ENCODE measurements at regions not wholly inside any gene's neighbourhood (a gene's known extent, or its start where the extent isn't known, plus 50 kb on each side); places are given as distances from the start of the nearest gene placed in this dataset.

GRCh38 chr2:121124330-121124729 lies 160.7 kb downstream of the TFCP2L1 start:
- H3K4me3 ChIP-seq: no peak overlapping the region
- intact Hi-C loops (cut with DNase I): loop anchor here in 1 of 2 donors (10.0 kb wide), 1 partner anchor 200 kb away; no protein-coding TSS in a partner anchor
- H3K27me3 ChIP-seq (ENCODE audit: insufficient read depth in 3 of 3, low read length in 2 of 3): peaks cover 0 to 2% (median 0%) of the 10 kb centered on the region in 3 donors
- no peaks in the 10 kb centered on the region for H3K4me1 ChIP-seq
- ATAC-seq (no peak), DNase-seq (no peak)
- no peaks in the 10 kb centered on the region for H3K9me3 ChIP-seq
- TF ChIP-seq, protein P1, sequence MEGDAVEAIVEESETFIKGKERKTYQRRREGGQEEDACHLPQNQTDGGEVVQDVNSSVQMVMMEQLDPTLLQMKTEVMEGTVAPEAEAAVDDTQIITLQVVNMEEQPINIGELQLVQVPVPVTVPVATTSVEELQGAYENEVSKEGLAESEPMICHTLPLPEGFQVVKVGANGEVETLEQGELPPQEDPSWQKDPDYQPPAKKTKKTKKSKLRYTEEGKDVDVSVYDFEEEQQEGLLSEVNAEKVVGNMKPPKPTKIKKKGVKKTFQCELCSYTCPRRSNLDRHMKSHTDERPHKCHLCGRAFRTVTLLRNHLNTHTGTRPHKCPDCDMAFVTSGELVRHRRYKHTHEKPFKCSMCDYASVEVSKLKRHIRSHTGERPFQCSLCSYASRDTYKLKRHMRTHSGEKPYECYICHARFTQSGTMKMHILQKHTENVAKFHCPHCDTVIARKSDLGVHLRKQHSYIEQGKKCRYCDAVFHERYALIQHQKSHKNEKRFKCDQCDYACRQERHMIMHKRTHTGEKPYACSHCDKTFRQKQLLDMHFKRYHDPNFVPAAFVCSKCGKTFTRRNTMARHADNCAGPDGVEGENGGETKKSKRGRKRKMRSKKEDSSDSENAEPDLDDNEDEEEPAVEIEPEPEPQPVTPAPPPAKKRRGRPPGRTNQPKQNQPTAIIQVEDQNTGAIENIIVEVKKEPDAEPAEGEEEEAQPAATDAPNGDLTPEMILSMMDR (IDR thresholded peaks at IDR 0.05): no peak
- no peak overlapping the region for H3K27ac ChIP-seq
- no peaks in the 10 kb centered on the region for H3K36me3 ChIP-seq (ENCODE audit: insufficient read depth in 1 of 2, low read depth in 1 of 2)

GRCh38 chr2:121125350-121125749 lies 159.7 kb downstream of the TFCP2L1 start:
- intact Hi-C loops (cut with DNase I): loop anchor here (5.0 to 10.0 kb wide), 2 partner anchors 197 to 199 kb away; no protein-coding TSS in a partner anchor
- Histone ChIP-seq H3K36me3 (ENCODE audit: insufficient read depth in 1 of 2, low read depth in 1 of 2) (no peaks in the 10 kb centered on the region), H3K4me3 (no peak overlapping the region), H3K27ac (no peak overlapping the region), H3K9me3 (no peaks in the 10 kb centered on the region), H3K4me1 (no peaks in the 10 kb centered on the region), H3K27me3 (ENCODE audit: insufficient read depth in 3 of 3, low read length in 2 of 3) (peaks cover 0 to 2% (median 0%) of the 10 kb centered on the region in 3 donors)
- ATAC-seq (no peak), DNase-seq (no peak)
- TF ChIP-seq, protein P1 (IDR thresholded peaks at IDR 0.05): no peak
- WGBS, 3 donors: 45 to 79% (median 61%) methylated on average over 1 of the region's 1 CpG

- intact Hi-C loops (cut with DNase I): loop anchor here (5.0 to 10.0 kb wide), 2 partner anchors 193 to 196 kb away; no protein-coding TSS in a partner anchor
- H3K4me3 ChIP-seq: no peak overlapping the region
- DNase-seq (no peak), ATAC-seq (peak in 2 of 4 donors; percentile 67 to 70)
- no peaks in the 10 kb centered on the region for H3K9me3 ChIP-seq
- H3K27ac ChIP-seq: no peak overlapping the region
- no peaks in the 10 kb centered on the region for H3K4me1 ChIP-seq
- no peaks in the 10 kb centered on the region for H3K36me3 ChIP-seq (ENCODE audit: insufficient read depth in 1 of 2, low read depth in 1 of 2)
- H3K27me3 ChIP-seq (ENCODE audit: insufficient read depth in 3 of 3, low read length in 2 of 3): no peaks in the 10 kb centered on the region
- TF ChIP-seq, protein P1 (IDR thresholded peaks at IDR 0.05): peak; percentile 43
- 70 to 76% (median 74%) methylated on average over 12 of the region's 12 CpGs for WGBS, 3 donors
Measured at GRCh38 chr2:121128741-121129659, 156.0 kb downstream of the TFCP2L1 start.

GRCh38 chr2:121129692-121130091 lies 155.3 kb downstream of the TFCP2L1 start:
- no peak for ATAC-seq
- TF ChIP-seq, protein P1 (IDR thresholded peaks at IDR 0.05): no peak
- WGBS, 3 donors: 68 to 85% (median 69%) methylated on average over 6 of the region's 6 CpGs
- DNase-seq: no peak
- no peaks in the 10 kb centered on the region for H3K4me1 ChIP-seq
- H3K27ac ChIP-seq: no peak overlapping the region
- intact Hi-C loops (cut with DNase I): loop anchor here (5.0 to 10.0 kb wide), 2 partner anchors 193 to 195 kb away; no protein-coding TSS in a partner anchor
- H3K36me3 ChIP-seq (ENCODE audit: insufficient read depth in 1 of 2, low read depth in 1 of 2): no peaks in the 10 kb centered on the region
- H3K9me3 ChIP-seq: no peaks in the 10 kb centered on the region
- no peak overlapping the region for H3K4me3 ChIP-seq
- H3K27me3 ChIP-seq (ENCODE audit: insufficient read depth in 3 of 3, low read length in 2 of 3): no peaks in the 10 kb centered on the region

All from psoas muscle (tissue), 7 donors.